Right ventricle myocardium superior (tissue), 1 donor: ENCODE measurements at regions not wholly inside any gene's neighbourhood (a gene's known extent, or its start where the extent isn't known, plus 50 kb on each side); places are given as distances from the start of the nearest gene placed in this dataset.
"Not testable (repeated sequence)": the region's sequence is repeated elsewhere in the genome, so short reads cannot be mapped to it uniquely, and the experiment has no call there.

Experiments
- ATAC-seq: fragments of 200-7000 bp; cut with Tn5 transposase; one replicate; pipeline ENCODE4 v1.9.1; 2020; ENCODE audit warnings: mild to moderate bottlenecking; ENCODE audit not compliant: poor library complexity
- DNase-seq: peaks from one replicate; pipeline ENCODE4 v3.0.0-alpha.2; 2020
- intact Hi-C: fragments of 100-400 bp; cut with DNase I; formaldehyde crosslinking; loops from one replicate; pipeline ENCODE4 v1.11.2; 2022
- donor health status: DM: no; HTN: yes; CAD: no; lungs with severe emphysema.

DNA sequence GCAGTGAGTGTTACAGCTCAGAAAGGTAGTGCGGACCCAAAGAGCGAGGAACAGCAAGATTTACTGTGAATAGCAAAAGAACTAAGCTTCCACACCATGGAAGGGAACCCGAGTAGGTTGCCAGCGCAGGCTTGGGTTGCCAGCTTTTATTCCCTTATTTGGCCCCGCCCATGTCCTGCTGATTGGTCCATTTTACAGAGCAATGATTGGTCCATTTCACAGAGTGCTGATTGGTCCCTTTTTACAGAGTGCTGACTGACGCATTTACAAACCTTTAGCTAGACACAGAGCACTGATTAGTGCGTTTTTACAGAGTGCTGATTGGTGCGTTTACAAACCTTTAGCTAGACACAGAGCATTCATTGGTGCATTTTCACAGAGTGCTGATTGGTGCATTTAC, 1030.7 kb downstream of the EPHA7 start:
- ATAC-seq, DNase-seq: not testable (repeated sequence)

DNA sequence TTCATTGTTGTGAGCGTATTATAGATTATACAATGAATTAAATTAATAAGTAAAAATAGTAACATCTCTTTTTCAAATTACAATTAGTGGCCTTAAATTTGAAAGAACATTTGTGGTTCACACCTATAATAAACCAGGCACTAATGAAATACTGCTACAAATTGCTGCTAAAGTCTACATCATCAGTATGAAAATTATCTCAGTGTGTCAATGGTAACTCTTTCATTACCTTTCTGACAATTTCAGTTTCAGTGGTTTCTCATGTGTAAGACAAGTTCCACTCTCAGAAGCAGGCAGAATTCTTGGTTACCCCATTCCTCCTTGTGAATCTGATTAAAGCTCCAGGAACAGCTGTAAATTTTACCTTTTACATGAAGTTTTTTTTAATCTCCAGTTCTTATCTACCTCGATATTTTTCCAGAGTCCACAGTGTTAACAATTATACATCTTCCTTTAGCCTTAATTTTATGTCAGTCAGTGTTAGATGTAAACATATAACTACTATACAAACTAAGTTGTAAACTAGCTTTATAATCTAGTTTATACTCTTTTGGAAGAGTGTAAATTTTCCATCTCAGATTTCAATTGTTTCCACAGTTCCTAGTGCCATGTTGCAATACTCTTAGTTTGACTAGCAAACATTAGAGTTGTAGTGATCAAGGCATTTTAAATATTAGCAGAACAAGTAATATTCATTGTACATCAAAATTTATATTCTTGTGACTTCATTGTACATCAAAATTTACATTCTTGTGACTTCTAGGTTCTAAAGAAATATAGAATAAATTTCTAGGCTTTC, 1038.4 kb downstream of the EPHA7 start:
- DNase-seq (no peak), ATAC-seq (no peak)
- intact Hi-C loops, result no loop called here

More for the DNA sequence above, 1030.7 kb downstream of the EPHA7 start:
- intact Hi-C loops, result not testable (repeated sequence)

DNA sequence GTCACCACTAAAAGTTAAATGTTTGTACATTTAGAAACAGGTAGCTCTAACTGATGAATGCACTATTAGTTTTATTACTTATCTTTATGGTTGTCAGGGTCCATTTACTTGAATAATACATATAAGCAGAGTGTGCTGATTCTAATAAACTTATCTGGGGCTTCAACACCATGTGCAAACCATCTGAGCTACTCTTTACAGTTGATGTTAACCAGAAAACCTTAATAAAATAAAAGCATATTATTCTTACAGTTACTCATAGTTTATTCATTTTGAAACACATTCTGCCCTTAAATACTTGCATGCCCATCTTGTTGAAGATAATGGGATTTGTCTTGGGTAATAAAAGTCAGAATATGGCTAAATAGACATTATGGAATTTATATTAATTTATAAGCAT, 1042.2 kb downstream of the EPHA7 start:
- ATAC-seq (no peak), DNase-seq (no peak)
- intact Hi-C loops, result no loop called here

DNA sequence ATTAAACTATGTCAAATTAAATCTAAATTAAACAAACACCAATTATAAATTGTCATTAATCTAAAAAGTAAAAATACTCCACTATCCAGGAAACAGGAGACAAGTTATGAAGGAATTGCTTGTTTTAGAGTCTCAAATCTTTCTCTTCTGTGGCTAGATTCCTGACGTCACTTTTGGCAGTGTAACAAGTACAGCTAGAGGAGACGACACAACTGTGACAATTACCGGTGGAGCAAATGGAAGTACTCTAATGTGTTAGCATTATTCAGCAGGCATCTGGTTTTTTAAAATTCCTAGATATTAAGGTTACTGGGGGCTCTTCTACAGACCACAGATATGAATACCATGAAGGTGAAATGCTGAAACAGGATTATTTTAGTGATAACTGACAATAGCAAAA, 1042.7 kb downstream of the EPHA7 start:
- intact Hi-C loops, result no loop called here
- DNase-seq, result no peak
- ATAC-seq, result no peak

DNA sequence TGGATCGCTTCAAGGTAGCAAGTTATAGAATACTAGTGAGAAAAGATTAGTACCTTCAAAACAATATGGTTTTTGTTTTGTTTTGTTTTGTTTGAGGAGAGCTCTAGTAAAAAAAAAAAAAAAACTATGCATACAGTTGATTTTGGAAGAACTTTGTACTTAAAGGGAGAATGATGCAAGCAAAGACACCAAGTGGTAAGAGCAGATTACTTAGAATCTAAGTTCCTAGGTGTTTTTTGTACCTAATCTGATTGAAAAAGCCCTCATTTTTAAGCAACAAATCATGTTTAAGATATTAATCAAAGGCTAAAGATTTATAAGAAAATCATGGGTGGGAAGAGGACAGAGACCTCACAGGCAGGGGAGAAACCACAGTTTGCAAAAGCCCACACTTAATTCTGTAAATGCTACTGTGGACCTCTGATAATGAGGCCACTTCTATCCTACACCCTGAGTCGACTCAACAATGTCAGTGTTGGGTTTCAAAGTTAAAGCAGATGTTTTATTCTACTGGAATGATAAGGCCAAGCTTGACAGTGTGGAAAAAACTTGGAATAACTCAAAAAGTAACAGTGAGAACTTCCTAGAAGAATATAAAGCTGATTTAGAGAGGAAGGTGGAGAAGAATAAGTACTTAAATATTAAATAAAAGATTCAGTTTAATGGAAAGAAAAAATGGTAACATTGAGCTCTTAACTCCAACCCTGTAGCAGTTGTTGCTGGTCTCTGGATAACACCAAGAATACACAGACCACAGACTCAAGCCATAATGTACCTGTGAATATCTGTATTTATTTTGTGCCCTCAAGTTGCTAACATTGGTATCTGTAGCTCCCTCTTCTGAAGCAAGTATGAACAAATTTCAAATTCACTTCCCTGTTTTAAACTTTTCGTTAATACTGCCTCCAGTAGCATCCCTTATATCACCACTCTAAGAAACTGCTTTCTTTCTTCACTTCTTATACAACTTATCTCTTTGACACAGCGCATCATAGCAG, 1047.8 kb downstream of the EPHA7 start:
- no peak for DNase-seq
- intact Hi-C loops, result no loop called here
- no peak for ATAC-seq

DNA sequence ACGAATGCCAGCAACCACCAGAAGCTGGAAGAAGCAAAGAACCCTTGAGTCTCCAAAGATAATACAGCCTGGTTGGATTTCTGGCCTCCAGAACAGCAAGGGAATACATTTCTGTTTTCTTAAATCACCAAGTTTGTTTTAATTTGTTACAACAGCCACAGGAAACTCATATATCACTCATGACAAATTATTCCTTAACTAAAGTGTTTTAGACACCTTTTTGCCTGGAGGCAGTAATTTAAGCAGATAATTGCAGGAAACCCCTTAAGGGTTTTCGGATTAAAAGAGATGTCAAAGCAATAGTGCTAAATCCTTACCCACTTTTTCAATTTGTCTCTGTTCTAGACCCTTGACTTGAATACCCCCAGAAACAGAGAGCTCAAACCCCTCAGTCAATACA, 1050.0 kb downstream of the EPHA7 start:
- ATAC-seq, result no peak
- intact Hi-C loops, result no loop called here
- DNase-seq, result no peak

DNA sequence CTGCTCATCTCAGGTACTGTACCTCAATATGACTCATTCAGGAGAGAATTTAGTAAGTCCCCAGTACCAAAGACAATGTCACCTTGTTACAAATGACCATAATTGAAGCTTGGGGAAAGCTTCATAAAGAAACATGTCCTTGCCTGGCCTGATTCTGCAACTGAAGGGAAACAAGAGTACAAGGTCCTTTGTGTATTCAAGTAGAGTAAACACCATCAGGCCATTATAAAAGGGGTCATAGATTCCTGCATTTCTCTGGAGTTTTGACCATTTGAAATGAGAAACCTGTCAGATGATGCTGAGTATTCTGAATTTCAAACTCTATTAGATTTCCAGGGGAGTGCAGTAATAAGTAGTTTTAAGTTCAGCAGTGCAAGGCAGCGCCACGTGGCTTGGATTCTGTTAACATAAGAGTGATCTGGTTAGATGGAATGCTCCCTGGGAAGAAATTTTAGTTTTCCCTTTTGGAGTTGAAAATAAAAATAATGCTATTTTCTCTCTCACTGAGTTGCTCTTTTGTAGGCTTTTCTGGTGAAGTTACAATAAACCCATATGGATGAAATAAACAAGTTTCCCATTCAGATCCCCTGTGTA, 1054.3 kb downstream of the EPHA7 start:
- ATAC-seq (no peak), DNase-seq (no peak)
- intact Hi-C loops, result no loop called here

DNA sequence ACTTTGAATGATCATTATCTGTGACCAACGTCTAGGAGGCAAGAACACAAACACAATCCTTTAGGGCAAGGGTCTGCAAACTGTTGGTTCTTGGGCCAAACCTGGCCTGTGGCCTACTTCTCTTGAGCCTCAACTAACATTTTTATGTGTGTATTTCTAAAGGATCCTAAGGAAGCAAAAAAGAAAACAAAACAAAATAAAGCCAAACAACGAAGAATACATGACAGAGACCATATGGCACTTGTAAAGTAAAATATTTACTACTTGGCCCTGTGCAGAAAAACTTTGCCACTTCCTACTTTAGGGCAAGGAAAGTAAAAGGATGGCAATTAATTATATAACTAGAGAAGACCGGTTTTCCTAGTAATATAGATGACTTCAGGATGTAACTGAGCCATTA, 1056.2 kb downstream of the EPHA7 start:
- ATAC-seq (no peak), DNase-seq (no peak)
- intact Hi-C loops, result no loop called here

DNA sequence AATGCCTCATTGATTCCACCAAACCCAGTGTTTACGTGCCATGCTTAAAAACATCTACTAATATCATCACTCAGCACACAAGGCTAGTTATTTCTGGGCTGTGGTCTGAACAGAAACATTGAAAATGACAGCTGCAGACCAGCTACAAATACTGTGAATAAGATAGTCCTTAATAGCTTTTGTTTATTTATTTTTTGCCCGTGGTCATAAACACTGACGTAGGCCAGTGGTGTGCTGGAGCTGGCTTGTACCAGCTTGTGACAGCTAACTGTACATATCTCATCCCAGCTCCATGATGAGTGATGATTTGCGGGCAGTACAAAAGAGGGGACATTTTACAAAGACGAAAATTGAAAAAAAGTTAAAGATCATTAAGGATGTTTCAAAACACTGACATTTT, 1057.0 kb downstream of the EPHA7 start:
- intact Hi-C loops, result no loop called here
- DNase-seq (no peak), ATAC-seq (no peak)

DNA sequence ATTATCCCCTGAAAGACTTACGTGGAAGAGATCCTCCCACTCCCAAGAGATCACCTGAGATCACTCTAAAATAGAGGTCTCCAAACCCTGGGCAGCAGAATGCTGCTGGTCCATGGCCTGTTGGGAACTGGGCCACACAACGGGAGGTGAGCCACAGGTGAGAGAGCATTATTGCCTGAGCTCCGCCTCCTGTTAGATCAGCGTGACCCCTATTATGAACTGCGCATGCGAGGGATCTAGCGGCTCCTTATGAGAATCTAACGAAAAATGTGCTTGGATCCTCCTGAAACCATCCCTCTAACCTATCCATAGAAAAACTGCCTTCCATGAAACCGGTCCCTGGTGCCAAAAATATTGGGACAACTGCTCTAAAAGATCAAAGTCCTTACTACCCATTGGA, 1057.4 kb downstream of the EPHA7 start:
- ATAC-seq, result no peak
- no peak for DNase-seq
- intact Hi-C loops, result no loop called here

DNA sequence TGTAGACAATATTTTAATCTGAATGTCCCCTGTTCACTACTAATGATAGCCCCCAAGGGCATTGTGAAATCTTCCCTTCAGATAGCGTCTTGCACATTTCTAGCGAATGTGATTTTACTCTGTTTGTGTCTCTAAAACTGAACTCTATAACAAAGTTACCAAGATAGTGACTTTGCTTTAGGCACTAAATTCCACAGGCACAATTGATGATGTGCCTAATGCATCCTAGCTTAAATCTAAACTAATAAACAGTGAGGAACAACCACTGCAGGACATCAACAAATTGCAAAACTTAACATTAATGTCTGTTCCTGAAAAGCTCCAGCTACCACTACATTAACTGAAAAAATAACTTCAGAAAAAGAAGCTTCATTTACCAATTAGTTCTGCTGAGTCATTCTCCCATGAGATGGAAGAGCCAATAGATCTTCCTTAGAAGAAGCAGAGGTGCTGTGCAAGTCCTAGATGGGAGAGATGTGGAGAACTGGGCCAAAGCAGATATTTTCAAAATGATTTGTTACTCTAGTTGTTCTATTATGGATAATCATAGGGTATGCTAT, 1065.0 kb downstream of the EPHA7 start:
- ATAC-seq, result no peak
- no peak for DNase-seq
- intact Hi-C loops, result no loop called here

DNA sequence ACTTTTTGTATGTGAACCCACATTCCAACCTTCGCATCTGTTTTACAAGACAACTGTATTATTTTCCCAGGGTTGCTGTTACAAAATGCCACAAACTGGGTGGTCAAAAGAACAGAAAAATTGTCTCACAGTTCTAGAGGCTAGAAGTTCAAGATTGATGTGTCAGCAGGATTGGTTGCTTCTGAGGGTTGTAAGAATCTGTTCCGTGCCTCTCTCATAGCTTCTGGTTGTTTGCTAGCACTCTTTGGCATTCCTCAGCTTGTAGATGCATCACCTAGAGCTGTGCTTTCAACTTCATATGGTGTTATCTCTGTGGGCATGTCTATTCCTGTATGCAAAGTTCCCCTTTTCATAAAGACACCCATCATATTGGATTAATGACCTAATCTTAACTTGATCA, 1067.2 kb downstream of the EPHA7 start:
- no peak for DNase-seq
- ATAC-seq, result no peak
- intact Hi-C loops, result no loop called here

DNA sequence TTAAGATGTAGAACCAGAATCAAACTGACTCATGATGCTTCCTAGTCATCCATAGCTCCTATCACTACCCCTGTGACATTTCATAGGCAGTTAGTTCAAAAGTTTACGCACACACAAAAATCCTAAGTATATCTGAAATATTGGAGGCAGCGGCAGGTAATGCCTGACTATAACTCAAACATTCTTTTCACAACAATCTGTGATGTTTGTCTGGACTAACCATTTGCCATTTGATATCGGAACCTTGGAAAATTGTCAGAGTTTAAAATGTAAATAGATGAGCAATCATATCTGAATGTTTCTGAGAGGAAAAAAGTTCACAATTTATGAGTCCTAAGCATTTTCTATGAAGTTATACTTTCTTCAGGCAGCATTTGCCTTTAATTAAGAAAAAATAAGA, 1078.2 kb downstream of the EPHA7 start:
- intact Hi-C loops, result no loop called here
- ATAC-seq, result no peak
- DNase-seq, result no peak

DNA sequence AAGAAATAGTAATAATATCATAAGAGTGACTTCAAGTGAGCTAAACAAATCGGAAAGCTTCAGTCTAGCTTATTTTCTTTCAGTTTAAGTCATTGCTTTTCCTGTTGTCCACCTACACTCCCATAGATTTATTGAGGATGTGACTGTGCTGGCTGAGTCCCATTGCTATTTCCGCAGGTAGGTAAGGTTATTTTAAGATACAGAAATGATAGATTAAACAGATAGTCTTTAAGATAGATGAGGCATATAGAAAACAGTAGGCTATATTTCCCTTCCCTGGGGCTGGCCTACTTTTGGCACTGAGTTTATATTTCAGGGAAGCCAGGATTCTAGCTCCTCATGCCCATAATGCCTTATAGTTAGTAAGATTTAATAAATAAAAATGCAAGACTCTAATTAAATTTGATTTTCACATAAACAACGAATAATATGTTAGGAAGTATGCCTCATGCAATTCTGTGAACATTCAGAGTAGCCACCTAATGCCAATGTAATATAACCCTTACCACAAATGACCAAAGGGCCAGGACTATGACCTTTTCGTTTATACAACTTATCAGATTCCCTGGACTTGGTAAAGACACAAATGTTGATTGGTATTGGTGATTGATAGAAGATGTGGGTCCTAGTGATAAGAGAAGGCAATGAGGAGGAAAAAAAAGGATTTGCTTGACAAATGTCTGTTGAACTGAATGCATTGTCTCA, 1079.3 kb downstream of the EPHA7 start:
- ATAC-seq, result no peak
- intact Hi-C loops, result no loop called here
- DNase-seq, result no peak

DNA sequence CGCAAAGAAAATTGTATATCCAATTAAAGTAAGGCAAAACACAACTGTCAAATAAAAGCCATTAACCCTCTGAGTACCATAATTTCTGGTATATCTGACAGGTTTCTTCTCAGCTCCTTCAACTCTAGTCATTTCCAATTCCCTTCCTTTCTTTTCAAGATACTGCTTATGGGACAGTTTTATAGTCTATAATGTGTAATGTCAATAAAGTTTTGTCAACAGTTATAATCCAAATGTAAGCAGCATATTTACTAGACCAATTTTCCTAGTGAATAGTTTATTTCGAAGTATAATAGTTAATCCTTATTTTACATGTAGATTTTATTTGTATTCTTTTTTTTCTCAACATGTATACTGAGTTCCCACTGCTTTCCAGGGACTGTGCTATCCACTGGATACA, 1081.8 kb downstream of the EPHA7 start:
- ATAC-seq, result no peak
- intact Hi-C loops, result no loop called here
- no peak for DNase-seq

DNA sequence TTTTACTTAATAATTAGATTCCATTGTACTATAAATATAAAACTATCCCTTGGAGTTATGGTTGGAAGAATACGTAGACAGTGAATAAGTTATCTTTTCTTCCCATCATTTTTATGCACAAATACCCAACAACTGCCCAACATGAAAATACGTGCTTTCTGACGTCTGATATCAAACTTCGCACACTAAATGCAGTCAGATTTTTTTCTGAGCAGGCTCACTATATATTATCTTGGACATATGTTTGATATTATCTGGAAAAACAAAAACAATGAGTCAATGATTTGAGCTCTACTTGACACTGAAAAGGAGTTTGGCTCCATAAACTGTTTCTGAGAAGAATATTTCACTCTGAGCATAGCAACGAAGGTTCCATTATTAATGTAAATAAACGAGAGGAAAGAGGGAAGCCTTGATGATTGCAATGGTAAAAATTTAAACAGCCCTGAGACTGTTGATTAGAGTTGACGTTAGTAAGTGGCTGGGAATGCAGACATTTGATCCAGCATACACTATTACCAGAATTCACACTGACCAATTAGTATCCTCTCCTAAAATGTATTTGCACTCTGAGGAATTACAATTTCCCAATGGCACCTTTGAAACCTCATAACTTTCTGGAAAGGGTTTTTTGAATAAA, 1090.0 kb downstream of the EPHA7 start:
- intact Hi-C loops, result no loop called here

DNA sequence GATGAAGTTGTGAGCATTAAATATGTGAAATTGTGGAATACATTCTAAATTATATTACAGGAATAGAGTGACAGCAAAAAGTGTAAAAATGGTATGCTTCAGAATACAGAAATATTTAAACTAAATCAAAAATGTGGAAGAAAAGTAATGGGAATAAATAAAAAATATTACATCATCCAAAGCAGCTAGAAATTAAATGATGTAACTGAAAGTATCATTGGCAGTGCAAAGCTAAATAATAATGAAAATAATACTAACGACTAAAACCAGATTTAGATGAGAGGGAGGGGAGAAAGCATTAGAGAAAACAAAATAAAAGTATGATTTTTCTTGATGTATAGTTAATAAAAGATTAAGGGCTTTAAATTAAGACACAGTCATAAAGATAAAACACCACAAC, 1104.0 kb downstream of the EPHA7 start:
- ATAC-seq, result no peak
- intact Hi-C loops, result no loop called here
- no peak for DNase-seq

More for the DNA sequence above, 1090.0 kb downstream of the EPHA7 start:
- ATAC-seq (no peak), DNase-seq (no peak)

DNA sequence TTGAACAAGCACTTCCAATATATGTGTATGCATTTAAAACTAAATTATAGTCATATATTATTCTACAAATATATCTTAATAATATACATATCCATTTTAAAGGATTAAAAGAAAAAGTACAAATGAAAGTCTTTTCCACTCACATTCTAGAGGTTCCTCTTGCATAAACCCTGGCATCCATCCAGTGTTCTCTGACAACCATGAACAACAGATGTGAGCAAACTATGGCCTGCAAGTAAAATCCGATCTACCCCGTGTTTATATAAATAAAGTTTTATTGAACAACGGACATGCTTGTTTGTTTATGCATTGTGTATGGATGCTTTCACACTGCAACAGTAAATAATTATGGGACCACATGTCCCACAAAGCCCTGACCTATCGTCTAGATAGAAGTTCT, 1122.3 kb downstream of the EPHA7 start:
- intact Hi-C loops, result no loop called here
- ATAC-seq (no peak), DNase-seq (no peak)
